RPMI7951 (cell line): ENCODE measurements at regions not wholly inside any gene's neighbourhood (a gene's known extent, or its start where the extent isn't known, plus 50 kb on each side); places are given as distances from the start of the nearest gene placed in this dataset.

Experiments
- DNase-seq: peaks from one replicate; pipeline ENCODE4 v3.0.0-alpha.2; 2012; ENCODE audit warnings: low read depth

- DNase-seq: peak; percentile 5
Observed at GRCh38 chr14:101442451-101442850, 118.8 kb upstream of the DIO3 start.

GRCh38 chr14:101444116-101444515 lies 117.2 kb upstream of the DIO3 start:
- DNase-seq: peak; percentile 17

GRCh38 chr14:101445278-101445677 lies 116.0 kb upstream of the DIO3 start:
- DNase-seq: no peak

- no peak for DNase-seq
Observed at GRCh38 chr14:101446387-101446969, 114.8 kb upstream of the DIO3 start.

- DNase-seq: no peak
Observed at GRCh38 chr14:101449114-101449513, 112.2 kb upstream of the DIO3 start.

GRCh38 chr14:101451166-101451565 lies 110.1 kb upstream of the DIO3 start:
- no peak for DNase-seq

GRCh38 chr14:101453225-101453624 lies 108.1 kb upstream of the DIO3 start:
- no peak for DNase-seq

GRCh38 chr14:101454229-101454628 lies 107.1 kb upstream of the DIO3 start:
- no peak for DNase-seq

GRCh38 chr14:101456246-101457175 lies 104.8 kb upstream of the DIO3 start:
- no peak for DNase-seq

- no peak for DNase-seq
Observed at GRCh38 chr14:101457301-101457935, 103.9 kb upstream of the DIO3 start.

GRCh38 chr14:101457936-101458740 lies 103.2 kb upstream of the DIO3 start:
- no peak for DNase-seq

GRCh38 chr14:101458741-101459550 lies 102.3 kb upstream of the DIO3 start:
- DNase-seq: no peak

GRCh38 chr14:101459551-101459900 lies 101.8 kb upstream of the DIO3 start:
- DNase-seq: no peak

GRCh38 chr14:101460521-101460920 lies 100.8 kb upstream of the DIO3 start:
- DNase-seq: no peak

GRCh38 chr14:101460986-101461750 lies 100.1 kb upstream of the DIO3 start:
- DNase-seq: no peak

- no peak for DNase-seq
Observed at GRCh38 chr14:101461891-101462290, 99.4 kb upstream of the DIO3 start.

- no peak for DNase-seq
Observed at GRCh38 chr14:101462726-101463565, 98.3 kb upstream of the DIO3 start.

GRCh38 chr14:101463566-101464171 lies 97.6 kb upstream of the DIO3 start:
- no peak for DNase-seq
